Stomach (tissue), 4 donors: ENCODE measurements at regions not wholly inside any gene's neighbourhood (a gene's known extent, or its start where the extent isn't known, plus 50 kb on each side); places are given as distances from the start of the nearest gene placed in this dataset.

Source experiments
- POLR2A ChIP-seq, 4 donors: fragments of 450-650 bp; IDR thresholded peaks; one replicate each; pipeline ENCODE4 v1.6.1; 2016; ENCODE audit warnings: antibody characterized with exemption in 4 of 4, control low read depth in 2 of 4, mild to moderate bottlenecking in 1 of 4, moderate library complexity in 1 of 4
- POLR2AphosphoS5 ChIP-seq, 3 donors: sonication (generic); formaldehyde crosslinking; IDR thresholded peaks; one replicate each; pipeline ENCODE4 v1.6.1; 2016; ENCODE audit warnings: antibody characterized with exemption in 3 of 3
- TF ChIP-seq, protein P1 (sequence below), 7 experiments: fragments of 450-650 bp in 4 of 7; fragments of 200-600 bp in 3 of 7; sonication (generic) in 3 of 7; IDR thresholded peaks; one replicate each; pipeline ENCODE4 v1.5.1; 2016 to 2019; ENCODE audit warnings: antibody characterized with exemption in 7 of 7, control low read depth in 2 of 7, mild to moderate bottlenecking in 1 of 7

DNA sequence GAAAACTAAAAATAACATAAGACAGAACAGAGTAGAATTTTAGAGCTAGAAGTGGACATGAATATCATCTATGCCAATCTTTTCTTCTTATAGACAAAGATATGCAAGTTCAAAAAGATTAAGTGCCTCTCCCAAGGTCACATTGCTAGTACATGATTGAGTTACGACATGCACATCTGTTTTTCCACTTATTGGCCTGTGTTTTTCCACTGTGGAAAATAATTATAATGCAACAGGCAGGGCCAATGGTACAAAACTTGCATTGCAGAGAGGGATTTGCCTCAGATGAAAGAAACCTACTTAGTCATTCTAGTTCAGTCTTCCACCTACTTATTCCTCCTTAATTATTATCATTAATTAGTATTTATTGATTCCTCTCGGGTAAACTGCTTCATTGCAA lies 407.8 kb upstream of the SGCD start:
- TF ChIP-seq POLR2A (IDR thresholded peaks at IDR 0.05) = no peak
- TF ChIP-seq, protein P1, sequence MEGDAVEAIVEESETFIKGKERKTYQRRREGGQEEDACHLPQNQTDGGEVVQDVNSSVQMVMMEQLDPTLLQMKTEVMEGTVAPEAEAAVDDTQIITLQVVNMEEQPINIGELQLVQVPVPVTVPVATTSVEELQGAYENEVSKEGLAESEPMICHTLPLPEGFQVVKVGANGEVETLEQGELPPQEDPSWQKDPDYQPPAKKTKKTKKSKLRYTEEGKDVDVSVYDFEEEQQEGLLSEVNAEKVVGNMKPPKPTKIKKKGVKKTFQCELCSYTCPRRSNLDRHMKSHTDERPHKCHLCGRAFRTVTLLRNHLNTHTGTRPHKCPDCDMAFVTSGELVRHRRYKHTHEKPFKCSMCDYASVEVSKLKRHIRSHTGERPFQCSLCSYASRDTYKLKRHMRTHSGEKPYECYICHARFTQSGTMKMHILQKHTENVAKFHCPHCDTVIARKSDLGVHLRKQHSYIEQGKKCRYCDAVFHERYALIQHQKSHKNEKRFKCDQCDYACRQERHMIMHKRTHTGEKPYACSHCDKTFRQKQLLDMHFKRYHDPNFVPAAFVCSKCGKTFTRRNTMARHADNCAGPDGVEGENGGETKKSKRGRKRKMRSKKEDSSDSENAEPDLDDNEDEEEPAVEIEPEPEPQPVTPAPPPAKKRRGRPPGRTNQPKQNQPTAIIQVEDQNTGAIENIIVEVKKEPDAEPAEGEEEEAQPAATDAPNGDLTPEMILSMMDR (IDR thresholded peaks at IDR 0.05) = no peak
- no peak for TF ChIP-seq POLR2AphosphoS5 (IDR thresholded peaks at IDR 0.05)
